HUES48 (cell line): ENCODE measurements at regions not wholly inside any gene's neighbourhood (a gene's known extent, or its start where the extent isn't known, plus 50 kb on each side); places are given as distances from the start of the nearest gene placed in this dataset.

Experiments
- H3K27ac ChIP-seq: one replicate; pipeline ENCODE4 v1.7.0; 2013; ENCODE audit warnings: low read depth, low read length, inconsistent platforms
- H3K27me3 ChIP-seq: 2 replicates; pipeline ENCODE4 v1.6.1; 2013; ENCODE audit warnings: mild to moderate bottlenecking, low read length; ENCODE audit not compliant: control insufficient read depth, insufficient read depth
- H3K36me3 ChIP-seq: 2 replicates; pipeline ENCODE4 v1.6.1; 2013; ENCODE audit warnings: low read length; ENCODE audit not compliant: control insufficient read depth, insufficient read depth
- H3K4me1 ChIP-seq: 2 replicates; pipeline ENCODE4 v1.6.1; 2013; ENCODE audit warnings: mild to moderate bottlenecking, low read length; ENCODE audit not compliant: control insufficient read depth, insufficient read depth
- H3K4me3 ChIP-seq: 2 replicates; pipeline ENCODE4 v1.5.1; 2013; ENCODE audit warnings: mild to moderate bottlenecking, low read depth, low read length
- H3K9ac ChIP-seq: 2 replicates; pipeline ENCODE4 v1.6.1; 2013; ENCODE audit warnings: mild to moderate bottlenecking, low read depth, low read length, moderate library complexity
- H3K9me3 ChIP-seq: 2 replicates; pipeline ENCODE4 v1.6.1; 2013; ENCODE audit warnings: low read length; ENCODE audit not compliant: control insufficient read depth, insufficient read depth

- no peaks in the 10 kb centered on the region for H3K9me3 ChIP-seq
- H3K4me3 ChIP-seq = no peak overlapping the region
- H3K36me3 ChIP-seq = no peaks in the 10 kb centered on the region
- peak overlapping the region; percentile 89 for H3K27ac ChIP-seq
- peaks cover 19% of the 10 kb centered on the region for H3K4me1 ChIP-seq
- H3K9ac ChIP-seq = peak overlapping the region; percentile 18; the same call in 1 of the 2 replicates
- H3K27me3 ChIP-seq = no peaks in the 10 kb centered on the region
These were observed 64.7 kb downstream of the ARRDC4 start for GRCh38 chr15:98025237-98025636.

GRCh38 chr15:98034731-98035130 is 74.2 kb downstream of the ARRDC4 start:
- no peak overlapping the region for H3K4me3 ChIP-seq
- H3K36me3 ChIP-seq = no peaks in the 10 kb centered on the region
- no peak overlapping the region for H3K27ac ChIP-seq
- no peak overlapping the region for H3K9ac ChIP-seq
- no peaks in the 10 kb centered on the region for H3K27me3 ChIP-seq
- H3K4me1 ChIP-seq = no peaks in the 10 kb centered on the region
- no peaks in the 10 kb centered on the region for H3K9me3 ChIP-seq

GRCh38 chr15:98035134-98035533 is 74.6 kb downstream of the ARRDC4 start:
- Histone ChIP-seq H3K9me3 (no peaks in the 10 kb centered on the region), H3K27ac (no peak overlapping the region), H3K4me3 (no peak overlapping the region), H3K4me1 (no peaks in the 10 kb centered on the region), H3K27me3 (no peaks in the 10 kb centered on the region), H3K36me3 (no peaks in the 10 kb centered on the region), H3K9ac (no peak overlapping the region)

- no peaks in the 10 kb centered on the region for H3K27me3 ChIP-seq
- no peak overlapping the region for H3K9ac ChIP-seq
These were observed 75.1 kb downstream of the ARRDC4 start for GRCh38 chr15:98035577-98036010.

GRCh38 chr15:98039596-98039995 is 79.1 kb downstream of the ARRDC4 start:
- Histone ChIP-seq H3K27ac (no peak overlapping the region), H3K9ac (no peak overlapping the region), H3K4me3 (no peak overlapping the region), H3K9me3 (no peaks in the 10 kb centered on the region), H3K4me1 (no peaks in the 10 kb centered on the region), H3K27me3 (no peaks in the 10 kb centered on the region), H3K36me3 (no peaks in the 10 kb centered on the region)

More at GRCh38 chr15:98035577-98036010, 75.1 kb downstream of the ARRDC4 start:
- Histone ChIP-seq H3K4me3 (no peak overlapping the region), H3K27ac (no peak overlapping the region), H3K9me3 (no peaks in the 10 kb centered on the region), H3K36me3 (no peaks in the 10 kb centered on the region), H3K4me1 (no peaks in the 10 kb centered on the region)

- Histone ChIP-seq H3K9me3 (no peaks in the 10 kb centered on the region), H3K36me3 (no peaks in the 10 kb centered on the region), H3K9ac (no peak overlapping the region), H3K27ac (no peak overlapping the region), H3K27me3 (no peaks in the 10 kb centered on the region), H3K4me3 (no peak overlapping the region), H3K4me1 (no peaks in the 10 kb centered on the region)
These were observed 79.6 kb downstream of the ARRDC4 start for GRCh38 chr15:98040146-98040545.

- Histone ChIP-seq H3K36me3 (no peaks in the 10 kb centered on the region), H3K4me3 (no peak overlapping the region), H3K4me1 (no peaks in the 10 kb centered on the region), H3K27ac (no peak overlapping the region), H3K27me3 (no peaks in the 10 kb centered on the region), H3K9me3 (no peaks in the 10 kb centered on the region), H3K9ac (no peak overlapping the region)
These were observed 82.9 kb downstream of the ARRDC4 start for GRCh38 chr15:98043160-98044014.

- Histone ChIP-seq H3K27ac (no peak overlapping the region), H3K36me3 (no peaks in the 10 kb centered on the region), H3K4me1 (no peaks in the 10 kb centered on the region), H3K4me3 (no peak overlapping the region), H3K9me3 (no peaks in the 10 kb centered on the region), H3K27me3 (no peaks in the 10 kb centered on the region), H3K9ac (no peak overlapping the region)
These were observed 91.2 kb downstream of the ARRDC4 start for GRCh38 chr15:98051734-98052133.

GRCh38 chr15:98057453-98057852 is 97.0 kb downstream of the ARRDC4 start:
- H3K9ac ChIP-seq = no peak overlapping the region
- no peaks in the 10 kb centered on the region for H3K27me3 ChIP-seq
- peaks cover 3% of the 10 kb centered on the region; the same call in 1 of the 2 replicates for H3K9me3 ChIP-seq
- H3K27ac ChIP-seq = no peak overlapping the region
- H3K4me1 ChIP-seq = no peaks in the 10 kb centered on the region
- no peak overlapping the region for H3K4me3 ChIP-seq
- H3K36me3 ChIP-seq = no peaks in the 10 kb centered on the region

- Histone ChIP-seq H3K9me3 (no peaks in the 10 kb centered on the region; the same call in 1 of the 2 replicates), H3K27ac (no peak overlapping the region), H3K9ac (no peak overlapping the region), H3K4me3 (no peak overlapping the region), H3K4me1 (no peaks in the 10 kb centered on the region), H3K36me3 (no peaks in the 10 kb centered on the region), H3K27me3 (no peaks in the 10 kb centered on the region)
These were observed 102.4 kb downstream of the ARRDC4 start for GRCh38 chr15:98062869-98063268.

- H3K27me3 ChIP-seq = no peaks in the 10 kb centered on the region
- H3K4me3 ChIP-seq = no peak overlapping the region
- no peaks in the 10 kb centered on the region for H3K36me3 ChIP-seq
- H3K27ac ChIP-seq = no peak overlapping the region
- H3K9ac ChIP-seq = no peak overlapping the region
- no peaks in the 10 kb centered on the region for H3K4me1 ChIP-seq
- H3K9me3 ChIP-seq = no peaks in the 10 kb centered on the region; the same call in 1 of the 2 replicates
These were observed 102.8 kb downstream of the ARRDC4 start for GRCh38 chr15:98063315-98063714.
